GM12891 (cell line): ENCODE measurements at regions not wholly inside any gene's neighbourhood (a gene's known extent, or its start where the extent isn't known, plus 50 kb on each side); places are given as distances from the start of the nearest gene placed in this dataset.
"Not testable (repeated sequence)": the region's sequence is repeated elsewhere in the genome, so short reads cannot be mapped to it uniquely, and the experiment has no call there.

Source experiments
- POLR2A ChIP-seq: IDR thresholded peaks from 2 replicates; pipeline ENCODE4 v1.6.1; 2011; ENCODE audit warnings: low read depth, low read length, control low read depth
- POLR2AphosphoS5 ChIP-seq: IDR thresholded peaks from 2 replicates; pipeline ENCODE4 v1.6.1; 2011; ENCODE audit warnings: low read depth, low read length, control low read depth
- POU2F2 ChIP-seq: IDR thresholded peaks from 2 replicates; pipeline ENCODE4 v1.6.1; 2011; ENCODE audit warnings: low read depth, mild to moderate bottlenecking, control low read depth, low read length, moderate library complexity
- SPI1 ChIP-seq: IDR thresholded peaks from 2 replicates; pipeline ENCODE4 v1.6.1; 2011; ENCODE audit warnings: low read depth, low read length, control low read depth
- TAF1 ChIP-seq: IDR thresholded peaks from 2 replicates; pipeline ENCODE4 v1.6.1; 2011; ENCODE audit warnings: low read depth, low read length, control low read depth

GRCh38 chr11:67882304-67882703 is 121.6 kb downstream of the UNC93B1 start:
- not testable (repeated sequence) for TF ChIP-seq POLR2A, POLR2AphosphoS5, SPI1, TAF1, POU2F2
